Ascending aorta (tissue), 2 donors: ENCODE measurements at regions not wholly inside any gene's neighbourhood (a gene's known extent, or its start where the extent isn't known, plus 50 kb on each side); places are given as distances from the start of the nearest gene placed in this dataset.

Experiments used
- DNase-seq, 2 donors: peaks; one replicate each; pipeline ENCODE4 v3.0.0-alpha.2; 2019; ENCODE audit warnings: low spot score in 2 of 2
- H3K27ac ChIP-seq, 2 donors: fragments of 200-600 bp; sonication (generic); one replicate each; pipeline ENCODE4 v1.5.1; 2016 to 2017; ENCODE audit warnings: mild to moderate bottlenecking in 1 of 2
- H3K27me3 ChIP-seq: fragments of 200-600 bp; sonication (generic); one replicate; pipeline ENCODE4 v1.5.1; 2017
- H3K36me3 ChIP-seq, 2 donors: fragments of 200-600 bp; sonication (generic); one replicate each; pipeline ENCODE4 v1.5.1; 2016
- H3K4me1 ChIP-seq, 2 donors: fragments of 200-600 bp; sonication (generic); one replicate each; pipeline ENCODE4 v1.5.1; 2016 to 2017; ENCODE audit warnings: mild to moderate bottlenecking in 1 of 2
- H3K4me3 ChIP-seq, 2 donors: fragments of 200-600 bp; sonication (generic); one replicate each; pipeline ENCODE4 v1.5.1; 2016 to 2017; ENCODE audit warnings: mild to moderate bottlenecking in 1 of 2
- H3K9me3 ChIP-seq, 2 donors: fragments of 200-600 bp; sonication (generic); one replicate each; pipeline ENCODE4 v1.5.1; 2016
- CTCF ChIP-seq, 3 experiments: fragments of 200-600 bp in 2 of 3; fragments of 450-650 bp in 1 of 3; sonication (generic) in 2 of 3; IDR thresholded peaks; one replicate each; pipeline ENCODE4 v1.5.1; 2016 to 2019; ENCODE audit warnings: antibody characterized with exemption in 3 of 3, mild to moderate bottlenecking in 1 of 3, moderate library complexity in 1 of 3
- intact Hi-C: fragments of 100-400 bp; cut with DNase I; formaldehyde crosslinking; loops from one replicate; pipeline ENCODE4 v1.15.1; 2023

GRCh38 chr14:42241101-42241500 is 634.4 kb downstream of the LRFN5 start:
- no peak overlapping the region for H3K4me3 ChIP-seq
- no peak for TF ChIP-seq CTCF (IDR thresholded peaks at IDR 0.05)
- intact Hi-C loops: no loop called here
- no peaks in the 10 kb centered on the region for H3K4me1 ChIP-seq
- H3K27ac ChIP-seq: no peak overlapping the region
- no peak for DNase-seq
- H3K36me3 ChIP-seq: no peaks in the 10 kb centered on the region
- H3K9me3 ChIP-seq: no peaks in the 10 kb centered on the region
- no peaks in the 10 kb centered on the region for H3K27me3 ChIP-seq

- H3K4me1 ChIP-seq: no peaks in the 10 kb centered on the region
- TF ChIP-seq CTCF (IDR thresholded peaks at IDR 0.05): no peak
- intact Hi-C loops: no loop called here
- H3K9me3 ChIP-seq: no peaks in the 10 kb centered on the region
- H3K36me3 ChIP-seq: no peaks in the 10 kb centered on the region
- no peak overlapping the region for H3K27ac ChIP-seq
- H3K4me3 ChIP-seq: no peak overlapping the region
- no peak for DNase-seq
- H3K27me3 ChIP-seq: no peaks in the 10 kb centered on the region
Measured at GRCh38 chr14:42229976-42230375, 623.3 kb downstream of the LRFN5 start.

GRCh38 chr14:42229294-42229693 is 622.6 kb downstream of the LRFN5 start:
- H3K36me3 ChIP-seq: no peaks in the 10 kb centered on the region
- no peak for DNase-seq
- no peaks in the 10 kb centered on the region for H3K4me1 ChIP-seq
- no peaks in the 10 kb centered on the region for H3K9me3 ChIP-seq
- H3K4me3 ChIP-seq: no peak overlapping the region
- intact Hi-C loops: no loop called here
- no peak for TF ChIP-seq CTCF (IDR thresholded peaks at IDR 0.05)
- no peaks in the 10 kb centered on the region for H3K27me3 ChIP-seq
- no peak overlapping the region for H3K27ac ChIP-seq

- H3K4me3 ChIP-seq: no peak overlapping the region
- H3K27me3 ChIP-seq: no peaks in the 10 kb centered on the region
- no peaks in the 10 kb centered on the region for H3K9me3 ChIP-seq
- DNase-seq: no peak
- H3K4me1 ChIP-seq: no peaks in the 10 kb centered on the region
- no peaks in the 10 kb centered on the region for H3K36me3 ChIP-seq
- intact Hi-C loops: no loop called here
- no peak overlapping the region for H3K27ac ChIP-seq
- TF ChIP-seq CTCF (IDR thresholded peaks at IDR 0.05): no peak
Measured at GRCh38 chr14:42228611-42229010, 621.9 kb downstream of the LRFN5 start.

- Histone ChIP-seq H3K36me3 (no peaks in the 10 kb centered on the region), H3K4me1 (no peaks in the 10 kb centered on the region), H3K27me3 (no peaks in the 10 kb centered on the region), H3K4me3 (no peak overlapping the region), H3K27ac (no peak overlapping the region), H3K9me3 (no peaks in the 10 kb centered on the region)
- TF ChIP-seq CTCF (IDR thresholded peaks at IDR 0.05): peak in 2 of 3 experiments; percentile 44 to 56
- DNase-seq: no peak
- intact Hi-C loops: no loop called here
Measured at GRCh38 chr14:42224053-42224888, 617.6 kb downstream of the LRFN5 start.
